ENCODE measurements at regions not wholly inside any gene's neighbourhood (a gene's known extent, or its start where the extent isn't known, plus 50 kb on each side); places are given as distances from the start of the nearest gene placed in this dataset.
A peak's percentile ranks its signal among the peaks of the same experiment; 100 is the strongest.

- no peak overlapping the region for H3K4me3 ChIP-seq (ENCODE audit: low read depth, low read length)
- TF ChIP-seq CTCF (IDR thresholded peaks at IDR 0.05; ENCODE audit: insufficient read depth, low read depth, low read length): no peak
- DNase-seq (ENCODE audit: low read depth): no peak
These were observed 566.7 kb upstream of the TENM3 start for GRCh38 chr4:181676546-181676945.

GRCh38 chr4:181677201-181677600 is 566.0 kb upstream of the TENM3 start:
- DNase-seq (ENCODE audit: low read depth): no peak
- no peak for TF ChIP-seq CTCF (IDR thresholded peaks at IDR 0.05; ENCODE audit: insufficient read depth, low read depth, low read length)
- H3K4me3 ChIP-seq (ENCODE audit: low read depth, low read length): no peak overlapping the region

- no peak for TF ChIP-seq CTCF (IDR thresholded peaks at IDR 0.05; ENCODE audit: insufficient read depth, low read depth, low read length)
- no peak overlapping the region for H3K4me3 ChIP-seq (ENCODE audit: low read depth, low read length)
- no peak for DNase-seq (ENCODE audit: low read depth)
These were observed 565.6 kb upstream of the TENM3 start for GRCh38 chr4:181677621-181678020.

GRCh38 chr4:181679754-181680153 is 563.4 kb upstream of the TENM3 start:
- no peak overlapping the region for H3K4me3 ChIP-seq (ENCODE audit: low read depth, low read length)
- no peak for DNase-seq (ENCODE audit: low read depth)
- no peak for TF ChIP-seq CTCF (IDR thresholded peaks at IDR 0.05; ENCODE audit: insufficient read depth, low read depth, low read length)

GRCh38 chr4:181682367-181683047 is 560.7 kb upstream of the TENM3 start:
- H3K4me3 ChIP-seq (ENCODE audit: low read depth, low read length): no peak overlapping the region
- TF ChIP-seq CTCF (IDR thresholded peaks at IDR 0.05; ENCODE audit: insufficient read depth, low read depth, low read length): no peak
- no peak for DNase-seq (ENCODE audit: low read depth)

- H3K4me3 ChIP-seq (ENCODE audit: low read depth, low read length): no peak overlapping the region
- TF ChIP-seq CTCF (IDR thresholded peaks at IDR 0.05; ENCODE audit: insufficient read depth, low read depth, low read length): no peak
- peak; percentile 67 for DNase-seq (ENCODE audit: low read depth)
These were observed 558.9 kb upstream of the TENM3 start for GRCh38 chr4:181684310-181684709.

- no peak overlapping the region for H3K4me3 ChIP-seq (ENCODE audit: low read depth, low read length)
- DNase-seq (ENCODE audit: low read depth): no peak
- no peak for TF ChIP-seq CTCF (IDR thresholded peaks at IDR 0.05; ENCODE audit: insufficient read depth, low read depth, low read length)
These were observed 557.7 kb upstream of the TENM3 start for GRCh38 chr4:181685461-181685860.
